Keratinocyte (primary cell): ENCODE measurements at regions not wholly inside any gene's neighbourhood (a gene's known extent, or its start where the extent isn't known, plus 50 kb on each side); places are given as distances from the start of the nearest gene placed in this dataset.

ENCODE experiments used
- DNase-seq: peaks from one replicate; pipeline ENCODE4 v3.0.0-alpha.2; 2011; ENCODE audit warnings: low read depth, missing footprints, low spot score
- FAIRE-seq: peaks from 2 replicates; lab custom pipeline; 2011; peaks lifted over from hg19 to GRCh38; lab: Jason Lieb, UNC
- H2AFZ ChIP-seq: 2 replicates; pipeline ENCODE4 v1.6.0; 2012; ENCODE audit warnings: low read length, control low read depth, inconsistent platforms; ENCODE audit not compliant: control insufficient read depth
- H3K27ac ChIP-seq: 2 replicates; pipeline ENCODE4 v1.5.1; 2011; ENCODE audit warnings: low read length; ENCODE audit not compliant: control insufficient read depth, insufficient read depth
- H3K27me3 ChIP-seq: 3 replicates; pipeline ENCODE4 v1.6.0; 2011; ENCODE audit warnings: low read length; ENCODE audit not compliant: control insufficient read depth, insufficient read depth; ENCODE audit errors: extremely low read depth
- H3K36me3 ChIP-seq, 2 experiments: 2 replicates in 1 of 2; 3 replicates in 1 of 2; pipeline ENCODE4 v1.5.1; 2011; ENCODE audit warnings: low read length in 2 of 2, mild to moderate bottlenecking in 1 of 2; ENCODE audit not compliant: control insufficient read depth in 2 of 2, insufficient read depth in 2 of 2; ENCODE audit errors: extremely low read depth in 1 of 2
- H3K4me1 ChIP-seq: 3 replicates; pipeline ENCODE4 v1.5.1; 2011; ENCODE audit warnings: low read length; ENCODE audit not compliant: control insufficient read depth, insufficient read depth; ENCODE audit errors: extremely low read depth
- H3K4me2 ChIP-seq: 3 replicates; pipeline ENCODE4 v1.6.0; 2011; ENCODE audit warnings: low read depth, low read length; ENCODE audit not compliant: control insufficient read depth, insufficient read depth; ENCODE audit errors: extremely low read depth
- H3K4me3 ChIP-seq, 3 experiments: fragments of 200-600 bp in 1 of 3; sonication (generic) in 1 of 3; 2 replicates in 2 of 3; 3 replicates in 1 of 3; pipeline ENCODE4 v1.5.1; 2011 to 2016; ENCODE audit warnings: low read length in 3 of 3, mild to moderate bottlenecking in 3 of 3, control low read depth in 2 of 3, inconsistent platforms in 1 of 3, low read depth in 1 of 3, mixed read lengths in 1 of 3, mixed run types in 1 of 3, moderate library complexity in 1 of 3; ENCODE audit not compliant: control insufficient read depth in 2 of 3, insufficient read depth in 2 of 3; ENCODE audit errors: extremely low read depth in 1 of 3
- H3K79me2 ChIP-seq: 2 replicates; pipeline ENCODE4 v1.6.0; 2012; ENCODE audit warnings: low read length; ENCODE audit not compliant: control insufficient read depth, insufficient read depth
- H3K9ac ChIP-seq: 3 replicates; pipeline ENCODE4 v1.6.0; 2011; ENCODE audit warnings: low read length; ENCODE audit not compliant: control insufficient read depth, insufficient read depth; ENCODE audit errors: extremely low read depth
- H3K9me1 ChIP-seq: 3 replicates; pipeline ENCODE4 v1.6.0; 2011; ENCODE audit warnings: low read length; ENCODE audit not compliant: control insufficient read depth, insufficient read depth; ENCODE audit errors: extremely low read depth
- H3K9me3 ChIP-seq: 2 replicates; pipeline ENCODE4 v1.5.1; 2012; ENCODE audit warnings: low read depth, low read length; ENCODE audit not compliant: control insufficient read depth
- H4K20me1 ChIP-seq: 3 replicates; pipeline ENCODE4 v1.6.0; 2011; ENCODE audit warnings: low read length; ENCODE audit not compliant: control insufficient read depth, insufficient read depth; ENCODE audit errors: extremely low read depth
- EZH2 ChIP-seq: IDR thresholded peaks from one replicate; pipeline ENCODE4 v1.6.1; 2012; ENCODE audit warnings: inconsistent platforms, mild to moderate bottlenecking, low read length, moderate library complexity
- dilution Hi-C: fragments of 300-500 bp; cut with MboI; formaldehyde crosslinking; loops from one replicate; pipeline ENCODE4 v1.7.0; 2020; ENCODE audit warnings: low sequenced_read_pairs; ENCODE audit not compliant: extremely low pct_ligation_motif_present
- TF ChIP-seq, protein P1 (sequence below), 3 experiments: IDR thresholded peaks in 1 of 3; conservative IDR thresholded peaks in 1 of 3; optimal IDR thresholded peaks in 1 of 3; 2 replicates in 2 of 3; 3 replicates in 1 of 3; pipeline versions ENCODE3 to v1.5.1; 2011; ENCODE audit warnings: low read length in 3 of 3, mild to moderate bottlenecking in 3 of 3, moderate library complexity in 2 of 3, control low read depth in 1 of 3, inconsistent platforms in 1 of 3; ENCODE audit not compliant: insufficient read depth in 2 of 3; ENCODE audit errors: extremely low read depth in 1 of 3

DNA sequence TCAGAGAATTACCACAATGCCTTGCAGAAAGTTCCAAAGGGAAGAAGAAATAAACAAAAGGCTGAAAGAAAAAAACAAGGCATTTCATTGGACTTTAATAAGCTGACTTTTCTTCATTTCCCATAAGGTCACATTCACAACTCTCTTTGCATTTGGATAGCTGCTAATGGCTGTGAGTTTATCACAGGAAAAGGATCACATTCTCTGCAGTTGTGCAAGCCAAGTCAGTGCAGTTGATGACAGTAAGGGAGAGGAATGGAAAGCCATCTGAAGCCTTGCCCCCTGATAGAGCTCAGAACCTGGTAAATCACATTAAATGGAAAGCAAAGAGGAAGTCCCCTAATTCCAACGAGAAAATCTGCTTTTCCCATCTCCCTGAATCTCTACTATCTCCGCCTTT is 950.6 kb downstream of the CNTNAP5 start:
- DNase-seq (no peak), FAIRE-seq (no peak)
- Histone ChIP-seq H2AFZ (no peak overlapping the region), H3K36me3 (no peaks in the 10 kb centered on the region), H3K27me3 (no peaks in the 10 kb centered on the region), H3K9me3 (no peaks in the 10 kb centered on the region), H3K27ac (no peak overlapping the region), H3K4me3 (no peak overlapping the region), H3K9me1 (no peaks in the 10 kb centered on the region), H3K4me2 (no peak overlapping the region), H4K20me1 (no peaks in the 10 kb centered on the region), H3K4me1 (no peaks in the 10 kb centered on the region), H3K79me2 (no peaks in the 10 kb centered on the region), H3K9ac (no peak overlapping the region)
- dilution Hi-C loops, result no loop called here
- TF ChIP-seq, protein P1, sequence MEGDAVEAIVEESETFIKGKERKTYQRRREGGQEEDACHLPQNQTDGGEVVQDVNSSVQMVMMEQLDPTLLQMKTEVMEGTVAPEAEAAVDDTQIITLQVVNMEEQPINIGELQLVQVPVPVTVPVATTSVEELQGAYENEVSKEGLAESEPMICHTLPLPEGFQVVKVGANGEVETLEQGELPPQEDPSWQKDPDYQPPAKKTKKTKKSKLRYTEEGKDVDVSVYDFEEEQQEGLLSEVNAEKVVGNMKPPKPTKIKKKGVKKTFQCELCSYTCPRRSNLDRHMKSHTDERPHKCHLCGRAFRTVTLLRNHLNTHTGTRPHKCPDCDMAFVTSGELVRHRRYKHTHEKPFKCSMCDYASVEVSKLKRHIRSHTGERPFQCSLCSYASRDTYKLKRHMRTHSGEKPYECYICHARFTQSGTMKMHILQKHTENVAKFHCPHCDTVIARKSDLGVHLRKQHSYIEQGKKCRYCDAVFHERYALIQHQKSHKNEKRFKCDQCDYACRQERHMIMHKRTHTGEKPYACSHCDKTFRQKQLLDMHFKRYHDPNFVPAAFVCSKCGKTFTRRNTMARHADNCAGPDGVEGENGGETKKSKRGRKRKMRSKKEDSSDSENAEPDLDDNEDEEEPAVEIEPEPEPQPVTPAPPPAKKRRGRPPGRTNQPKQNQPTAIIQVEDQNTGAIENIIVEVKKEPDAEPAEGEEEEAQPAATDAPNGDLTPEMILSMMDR (optimal IDR thresholded peaks at IDR 0.05 in 1 of 3, IDR thresholded peaks at IDR 0.05 in 1 of 3, conservative IDR thresholded peaks at IDR 0.05 in 1 of 3; ENCODE audit: extremely low read depth in 1 of 3, insufficient read depth in 2 of 3, low read length in 3 of 3), result no peak
- no peak for TF ChIP-seq EZH2

DNA sequence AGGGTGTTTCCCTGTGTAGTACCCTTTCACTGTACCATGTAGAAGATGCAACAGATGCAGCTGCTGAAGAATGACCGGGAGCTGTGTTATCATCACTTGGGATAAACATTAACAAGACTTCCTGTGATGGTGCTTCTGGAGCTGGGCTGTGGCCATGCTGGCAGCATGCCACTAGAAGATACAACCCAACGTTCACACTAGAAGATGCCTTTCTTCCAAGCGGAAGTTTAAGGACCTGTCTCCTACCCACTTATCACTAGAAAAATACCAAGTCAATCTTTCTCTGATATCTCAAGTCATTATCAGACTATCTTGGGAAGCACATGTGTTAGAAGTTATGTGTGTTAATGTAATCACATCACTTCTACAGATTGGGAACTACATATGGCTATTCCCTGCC is 953.5 kb downstream of the CNTNAP5 start:
- no peak overlapping the region for H3K9ac ChIP-seq
- no peaks in the 10 kb centered on the region for H3K36me3 ChIP-seq
- dilution Hi-C loops, result no loop called here
- no peak for FAIRE-seq
- no peaks in the 10 kb centered on the region for H3K4me1 ChIP-seq
- no peak overlapping the region for H3K27ac ChIP-seq
- no peak for TF ChIP-seq EZH2
- TF ChIP-seq, protein P1 (optimal IDR thresholded peaks at IDR 0.05 in 1 of 3, IDR thresholded peaks at IDR 0.05 in 1 of 3, conservative IDR thresholded peaks at IDR 0.05 in 1 of 3; ENCODE audit: extremely low read depth in 1 of 3, insufficient read depth in 2 of 3, low read length in 3 of 3), result no peak
- no peaks in the 10 kb centered on the region for H3K27me3 ChIP-seq
- no peak for DNase-seq
- no peaks in the 10 kb centered on the region for H3K9me3 ChIP-seq
- no peaks in the 10 kb centered on the region for H4K20me1 ChIP-seq
- no peaks in the 10 kb centered on the region for H3K9me1 ChIP-seq
- H3K4me3 ChIP-seq, result no peak overlapping the region
- no peaks in the 10 kb centered on the region for H3K79me2 ChIP-seq
- H3K4me2 ChIP-seq, result no peak overlapping the region
- H2AFZ ChIP-seq, result no peak overlapping the region
